IPS DF 6.9 (cell line): ENCODE measurements at regions not wholly inside any gene's neighbourhood (a gene's known extent, or its start where the extent isn't known, plus 50 kb on each side); places are given as distances from the start of the nearest gene placed in this dataset.
"Not testable (repeated sequence)": the region's sequence is repeated elsewhere in the genome, so short reads cannot be mapped to it uniquely, and the experiment has no call there.

Experiments
- DNase-seq: peaks from one replicate; pipeline ENCODE4 v3.0.0-alpha.2; 2013; ENCODE audit warnings: low read depth, low spot score
- H3K27ac ChIP-seq: one replicate; pipeline ENCODE4 v1.5.1; 2013; ENCODE audit warnings: low read length, control low read depth
- H3K27me3 ChIP-seq: 2 replicates; pipeline ENCODE4 v1.6.1; 2013; ENCODE audit warnings: mild to moderate bottlenecking, low read length; ENCODE audit not compliant: control insufficient read depth, insufficient read depth
- H3K36me3 ChIP-seq: 2 replicates; pipeline ENCODE4 v1.6.1; 2013; ENCODE audit warnings: low read length; ENCODE audit not compliant: control insufficient read depth, insufficient read depth
- H3K4me1 ChIP-seq: 2 replicates; pipeline ENCODE4 v1.6.1; 2013; ENCODE audit warnings: low read length; ENCODE audit not compliant: control insufficient read depth, insufficient read depth
- H3K4me3 ChIP-seq: 2 replicates; pipeline ENCODE4 v1.5.1; 2013; ENCODE audit warnings: mild to moderate bottlenecking, low read length
- H3K9me3 ChIP-seq: 2 replicates; pipeline ENCODE4 v1.6.1; 2013; ENCODE audit warnings: low read length, inconsistent platforms; ENCODE audit not compliant: control insufficient read depth, insufficient read depth
- WGBS: extraction: QIAGEN DNeasy Blood & Tissue Kit; methylation state at CpG from one replicate; pipeline ENCODE4 v1.1.7; 2013; ENCODE audit warnings: mixed read lengths, missing lambda C conversion rate; ENCODE audit not compliant: insufficient read length, insufficient coverage; 5-methylcytosine and 5-hydroxymethylcytosine counted together

DNA sequence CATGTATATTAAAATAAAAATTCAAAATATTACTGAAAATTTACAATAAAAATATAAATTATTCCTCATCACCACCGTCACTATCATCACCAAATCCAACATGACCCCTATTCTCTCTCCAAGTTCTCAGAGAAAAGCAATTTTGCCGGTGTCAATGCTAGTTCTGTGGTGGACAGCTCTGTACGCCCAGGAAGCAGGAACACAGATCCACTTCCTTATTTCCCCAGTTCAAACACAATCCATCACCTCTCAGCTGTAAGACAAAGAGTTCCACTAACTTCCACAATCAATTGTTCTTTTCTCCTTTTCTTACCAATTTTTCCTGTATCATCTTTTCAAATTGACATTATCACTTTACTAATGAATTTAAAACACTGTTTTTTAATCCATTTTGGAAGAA lies 177.0 kb upstream of the LRRC61 start:
- not testable (repeated sequence) for H3K27me3 ChIP-seq, H3K4me3 ChIP-seq, H3K9me3 ChIP-seq, H3K36me3 ChIP-seq, DNase-seq, H3K27ac ChIP-seq, H3K4me1 ChIP-seq
- WGBS = no CpG with 5 or more reads among the region's 3 CpGs

DNA sequence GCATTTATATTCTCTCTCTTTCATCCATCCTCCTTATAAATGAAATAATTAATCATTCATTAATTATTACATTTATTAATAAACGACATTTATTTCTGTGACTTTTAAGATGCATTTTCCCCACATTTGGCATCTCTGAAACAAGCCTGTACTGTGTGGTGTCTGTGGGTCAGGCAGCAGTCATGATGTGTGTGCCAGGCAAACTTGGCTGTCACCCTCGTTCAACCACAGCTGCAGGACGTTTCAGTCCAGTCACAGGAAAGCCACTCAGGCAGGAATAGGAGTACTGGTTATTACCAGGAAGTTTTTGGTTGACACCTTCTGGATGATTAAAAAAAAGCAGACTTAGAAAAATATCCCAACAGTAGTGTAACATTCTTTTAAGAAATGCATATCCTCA lies 175.6 kb upstream of the LRRC61 start:
- H3K36me3 ChIP-seq, H3K4me1 ChIP-seq, H3K27ac ChIP-seq, H3K4me3 ChIP-seq, H3K9me3 ChIP-seq, DNase-seq, H3K27me3 ChIP-seq: not testable (repeated sequence)
- 100% methylated on average over 1 of the region's 3 CpGs for WGBS

DNA sequence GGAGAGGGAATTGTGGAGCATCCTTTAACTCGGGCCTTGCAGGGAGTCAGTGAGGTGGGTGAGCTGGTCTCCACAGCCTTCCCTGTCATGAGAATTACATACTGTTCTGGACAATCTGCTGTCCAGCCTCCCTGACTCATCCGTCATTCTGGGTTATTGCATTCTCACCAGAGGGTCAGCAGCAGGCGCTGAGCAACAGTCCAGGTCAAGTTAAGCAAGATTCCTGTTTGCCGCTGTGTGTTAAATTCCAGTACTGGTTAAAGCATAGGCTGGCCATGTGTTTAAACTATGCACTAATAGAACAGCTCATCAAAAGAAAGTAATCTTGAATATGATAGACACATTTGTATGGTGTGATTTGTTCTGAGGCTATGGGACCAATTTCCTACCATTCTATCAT lies 167.1 kb upstream of the LRRC61 start:
- H3K4me3 ChIP-seq, H3K27me3 ChIP-seq, H3K36me3 ChIP-seq, H3K27ac ChIP-seq, H3K4me1 ChIP-seq, DNase-seq, H3K9me3 ChIP-seq: not testable (repeated sequence)
- no CpG with 5 or more reads among the region's 4 CpGs for WGBS

DNA sequence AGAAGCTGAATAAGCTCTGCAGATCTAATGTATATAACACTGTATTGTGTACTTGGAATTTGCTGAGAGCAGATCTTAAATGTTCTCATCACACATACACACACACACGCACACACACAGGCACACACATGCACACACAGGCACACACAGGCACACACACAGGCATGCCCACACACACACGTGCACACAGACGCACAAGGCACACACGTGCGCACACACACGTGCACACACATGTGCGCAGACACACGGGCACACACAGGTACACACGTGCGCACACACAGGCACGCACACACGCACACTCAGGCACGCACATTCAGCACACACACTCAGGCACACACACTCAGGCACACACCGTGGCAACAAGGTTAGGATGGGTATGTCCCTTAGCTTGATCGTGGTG lies 164.5 kb upstream of the LRRC61 start:
- not testable (repeated sequence) for H3K27ac ChIP-seq, H3K36me3 ChIP-seq, DNase-seq, H3K4me1 ChIP-seq, H3K4me3 ChIP-seq, H3K9me3 ChIP-seq, H3K27me3 ChIP-seq
- no CpG with 5 or more reads among the region's 15 CpGs for WGBS

DNA sequence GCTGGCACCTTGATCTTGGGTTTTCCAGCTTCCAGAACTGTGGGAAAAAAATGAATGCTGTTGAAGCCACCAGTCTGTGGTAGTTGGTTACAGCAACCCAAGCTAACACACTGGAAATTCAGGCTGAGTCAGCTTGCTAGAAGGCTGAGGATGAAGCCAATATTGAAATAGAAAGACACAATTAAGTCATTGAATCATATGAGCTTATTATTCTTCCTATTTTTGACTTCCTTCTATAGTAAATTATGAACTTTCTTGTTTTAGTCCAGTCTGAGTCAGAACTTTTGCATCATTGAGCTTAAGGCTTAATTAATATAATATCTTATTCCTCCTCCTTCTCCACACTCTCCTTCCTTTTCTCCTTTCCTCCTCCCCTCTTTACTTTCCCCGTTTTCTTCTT lies 153.6 kb upstream of the LRRC61 start:
- not testable (repeated sequence) for DNase-seq, H3K4me1 ChIP-seq, H3K36me3 ChIP-seq, H3K27ac ChIP-seq, H3K27me3 ChIP-seq, H3K4me3 ChIP-seq, H3K9me3 ChIP-seq
- 100% methylated on average over 1 of the region's 1 CpG for WGBS

DNA sequence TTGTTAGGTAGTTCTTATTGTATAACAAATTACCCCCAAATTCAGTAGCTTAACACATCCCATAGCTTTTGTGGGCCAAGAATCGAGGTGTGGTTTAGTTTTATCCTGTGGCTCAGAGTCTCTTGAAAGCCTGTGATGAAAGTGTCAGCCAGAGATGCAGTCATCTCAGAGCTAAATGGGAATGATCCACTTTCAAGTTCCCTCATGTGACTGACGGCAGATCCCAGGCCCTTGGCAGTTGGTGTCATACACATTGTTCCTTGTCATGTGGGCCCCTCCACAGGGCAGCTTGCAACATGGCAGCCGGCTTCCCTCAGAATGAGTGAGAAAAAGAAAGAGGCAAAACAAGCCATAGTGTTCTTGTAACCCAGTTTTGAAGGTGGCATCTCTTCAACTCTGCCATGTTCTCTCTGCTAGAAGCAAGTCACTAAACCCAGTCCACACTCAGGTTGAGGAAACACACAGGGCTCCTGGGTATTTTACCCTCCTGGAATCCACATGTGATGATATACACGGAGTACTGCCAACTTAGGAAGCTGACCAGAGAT lies 153.1 kb upstream of the LRRC61 start:
- not testable (repeated sequence) for H3K9me3 ChIP-seq, H3K36me3 ChIP-seq, H3K4me1 ChIP-seq, H3K27me3 ChIP-seq, DNase-seq, H3K27ac ChIP-seq, H3K4me3 ChIP-seq
- WGBS = no CpG with 5 or more reads among the region's 4 CpGs

DNA sequence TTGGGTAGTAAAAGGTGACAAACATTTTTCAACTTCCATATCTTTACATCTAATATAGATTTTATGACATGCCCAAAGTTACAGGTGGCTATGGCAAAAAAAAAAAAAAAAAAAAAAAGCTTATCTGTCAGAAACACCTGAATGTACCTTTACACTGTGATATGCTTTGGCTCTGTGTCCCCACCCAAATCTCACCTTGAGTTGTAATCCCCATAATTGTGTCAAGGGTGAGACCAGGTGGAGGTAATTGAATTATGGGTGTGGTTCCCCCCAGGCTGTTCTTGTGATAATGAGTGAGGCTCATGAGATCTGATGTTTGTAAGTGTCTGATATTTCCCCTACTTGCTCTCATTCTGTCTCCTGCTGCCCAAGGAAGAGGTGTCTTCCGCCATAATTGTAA lies 139.6 kb upstream of the LRRC61 start:
- H3K27me3 ChIP-seq, DNase-seq, H3K9me3 ChIP-seq, H3K4me3 ChIP-seq, H3K36me3 ChIP-seq, H3K27ac ChIP-seq, H3K4me1 ChIP-seq: not testable (repeated sequence)
- no CpG with 5 or more reads among the region's 1 CpG for WGBS

DNA sequence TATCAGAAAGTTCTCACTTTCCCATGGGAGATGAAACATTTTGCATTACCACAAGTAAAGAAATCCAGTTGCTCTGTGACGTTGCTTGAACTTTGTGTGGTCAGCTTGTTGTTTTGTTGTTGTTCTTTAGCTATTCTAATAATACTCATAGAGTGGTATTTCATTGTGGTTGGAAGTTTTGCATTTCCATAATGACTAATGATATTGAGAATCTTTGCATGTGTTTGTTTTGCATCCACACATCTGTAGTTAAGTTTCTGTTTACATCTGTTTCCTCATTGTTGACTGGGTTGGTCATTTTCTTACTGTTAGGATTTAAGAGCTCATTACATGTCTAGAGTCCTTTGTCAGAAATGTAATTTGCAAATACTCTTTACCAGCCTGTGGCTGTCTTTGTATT lies 133.2 kb upstream of the LRRC61 start:
- not testable (repeated sequence) for H3K27me3 ChIP-seq, H3K9me3 ChIP-seq
- no CpG with 5 or more reads among the region's 1 CpG for WGBS

GRCh38 chr7:150192541-150192940 lies 130.6 kb upstream of the LRRC61 start:
- no CpG with 5 or more reads among the region's 4 CpGs for WGBS
- not testable (repeated sequence) for H3K4me1 ChIP-seq, H3K9me3 ChIP-seq, H3K4me3 ChIP-seq, DNase-seq, H3K27ac ChIP-seq, H3K36me3 ChIP-seq, H3K27me3 ChIP-seq

More for the DNA sequence above, 133.2 kb upstream of the LRRC61 start:
- not testable (repeated sequence) for H3K4me3 ChIP-seq, H3K27ac ChIP-seq, H3K36me3 ChIP-seq, H3K4me1 ChIP-seq, DNase-seq

- not testable (repeated sequence) for DNase-seq, H3K9me3 ChIP-seq, H3K27me3 ChIP-seq, H3K4me3 ChIP-seq, H3K27ac ChIP-seq, H3K36me3 ChIP-seq, H3K4me1 ChIP-seq
- WGBS = no CpG with 5 or more reads among the region's 3 CpGs
Measured at GRCh38 chr7:150193866-150194265, 129.3 kb upstream of the LRRC61 start.
